HG03060 (cell line): ENCODE measurements at regions not wholly inside any gene's neighbourhood (a gene's known extent, or its start where the extent isn't known, plus 50 kb on each side); places are given as distances from the start of the nearest gene placed in this dataset.

ENCODE experiments used
- ATAC-seq: cut with Tn5 transposase; IDR thresholded peaks from one replicate; pipeline ENCODE4 v1.9.1; 2021; ENCODE audit warnings: low read depth, moderate number of reproducible peaks; ENCODE audit not compliant: unreplicated experiment

GRCh38 chr13:26897706-26898550, 137.3 kb upstream of the GPR12 start:
- ATAC-seq, result no peak

- ATAC-seq, result no peak
Observed at GRCh38 chr13:26896986-26897668, 136.5 kb upstream of the GPR12 start.

- ATAC-seq, result no peak
Observed at GRCh38 chr13:26895808-26896466, 135.4 kb upstream of the GPR12 start.

GRCh38 chr13:26895081-26895807, 134.7 kb upstream of the GPR12 start:
- ATAC-seq, result no peak

- no peak for ATAC-seq
Observed at GRCh38 chr13:26888632-26889031, 128.0 kb upstream of the GPR12 start.

- no peak for ATAC-seq
Observed at GRCh38 chr13:26887594-26887993, 127.0 kb upstream of the GPR12 start.

GRCh38 chr13:26883613-26884257, 123.1 kb upstream of the GPR12 start:
- ATAC-seq, result no peak

GRCh38 chr13:26882731-26883130, 122.1 kb upstream of the GPR12 start:
- ATAC-seq, result no peak

GRCh38 chr13:26881154-26881553, 120.6 kb upstream of the GPR12 start:
- ATAC-seq, result no peak

- no peak for ATAC-seq
Observed at GRCh38 chr13:26880735-26881134, 120.1 kb upstream of the GPR12 start.

- no peak for ATAC-seq
Observed at GRCh38 chr13:26878438-26878837, 117.9 kb upstream of the GPR12 start.

- no peak for ATAC-seq
Observed at GRCh38 chr13:26873386-26873698, 112.8 kb upstream of the GPR12 start.

GRCh38 chr13:26872525-26873385, 112.2 kb upstream of the GPR12 start:
- no peak for ATAC-seq

- ATAC-seq, result no peak
Observed at GRCh38 chr13:26867451-26868091, 107.0 kb upstream of the GPR12 start.

- ATAC-seq, result no peak
Observed at GRCh38 chr13:26864576-26864975, 104.0 kb upstream of the GPR12 start.

GRCh38 chr13:26861941-26862340, 101.4 kb upstream of the GPR12 start:
- ATAC-seq, result no peak

GRCh38 chr13:26855921-26856320, 95.3 kb upstream of the GPR12 start:
- no peak for ATAC-seq

- ATAC-seq, result no peak
Observed at GRCh38 chr13:26855071-26855470, 94.5 kb upstream of the GPR12 start.

GRCh38 chr13:26853323-26853722, 92.7 kb upstream of the GPR12 start:
- no peak for ATAC-seq
